Frontal cortex (tissue), 3 donors: ENCODE measurements at regions not wholly inside any gene's neighbourhood (a gene's known extent, or its start where the extent isn't known, plus 50 kb on each side); places are given as distances from the start of the nearest gene placed in this dataset.

Experiments used
- DNase-seq, 2 donors: peaks; one replicate each; pipeline ENCODE4 v3.0.0; 2012; ENCODE audit warnings: low spot score in 2 of 2
- FAIRE-seq: peaks from 2 replicates; lab custom pipeline; 2012; peaks lifted over from hg19 to GRCh38; lab: Jason Lieb, UNC
- donor health status: control.
- donor health status: control.
- donor health status: control.

GRCh38 chrX:113950081-113950678, 633.7 kb upstream of the HTR2C start:
- FAIRE-seq (no peak), DNase-seq (no peak)

GRCh38 chrX:113947548-113947947, 636.3 kb upstream of the HTR2C start:
- FAIRE-seq, result no peak
- no peak for DNase-seq

- no peak for DNase-seq
- FAIRE-seq, result no peak
Observed at GRCh38 chrX:113935518-113935917, 648.4 kb upstream of the HTR2C start.

GRCh38 chrX:113933931-113934330, 650.0 kb upstream of the HTR2C start:
- DNase-seq, result no peak
- FAIRE-seq, result no peak

- FAIRE-seq, result no peak
- DNase-seq, result no peak
Observed at GRCh38 chrX:113929004-113929403, 654.9 kb upstream of the HTR2C start.

GRCh38 chrX:113920661-113921060, 663.2 kb upstream of the HTR2C start:
- FAIRE-seq, result no peak

GRCh38 chrX:113919387-113919786, 664.5 kb upstream of the HTR2C start:
- no peak for FAIRE-seq

More at GRCh38 chrX:113920661-113921060, 663.2 kb upstream of the HTR2C start:
- no peak for DNase-seq

GRCh38 chrX:113906168-113906567, 677.7 kb upstream of the HTR2C start:
- no peak for FAIRE-seq
- no peak for DNase-seq

More at GRCh38 chrX:113919387-113919786, 664.5 kb upstream of the HTR2C start:
- DNase-seq, result no peak

GRCh38 chrX:113892891-113893290, 691.0 kb upstream of the HTR2C start:
- DNase-seq (no peak), FAIRE-seq (no peak)

GRCh38 chrX:113892401-113892800, 691.5 kb upstream of the HTR2C start:
- FAIRE-seq, result no peak
- no peak for DNase-seq

- FAIRE-seq, result no peak
Observed at GRCh38 chrX:113873056-113873455, 710.8 kb upstream of the HTR2C start.

GRCh38 chrX:113868711-113869110, 715.2 kb upstream of the HTR2C start:
- DNase-seq, result no peak
- no peak for FAIRE-seq

More at GRCh38 chrX:113873056-113873455, 710.8 kb upstream of the HTR2C start:
- DNase-seq, result no peak

- FAIRE-seq, result no peak
- no peak for DNase-seq
Observed at GRCh38 chrX:113868177-113868576, 715.7 kb upstream of the HTR2C start.

- FAIRE-seq, result no peak
- DNase-seq, result no peak
Observed at GRCh38 chrX:113849408-113849807, 734.5 kb upstream of the HTR2C start.

- FAIRE-seq, result no peak
- no peak for DNase-seq
Observed at GRCh38 chrX:113833096-113834055, 750.5 kb upstream of the HTR2C start.

- DNase-seq (no peak), FAIRE-seq (no peak)
Observed at GRCh38 chrX:113828470-113828869, 755.4 kb upstream of the HTR2C start.

GRCh38 chrX:113818346-113818745, 765.5 kb upstream of the HTR2C start:
- no peak for FAIRE-seq

GRCh38 chrX:113804819-113805218, 779.1 kb upstream of the HTR2C start:
- FAIRE-seq, result no peak
- DNase-seq, result no peak

More at GRCh38 chrX:113818346-113818745, 765.5 kb upstream of the HTR2C start:
- no peak for DNase-seq

- FAIRE-seq (no peak), DNase-seq (no peak)
Observed at GRCh38 chrX:113804291-113804690, 779.6 kb upstream of the HTR2C start.

GRCh38 chrX:113802837-113803236, 781.0 kb upstream of the HTR2C start:
- FAIRE-seq (no peak), DNase-seq (no peak)

- FAIRE-seq (no peak), DNase-seq (no peak)
Observed at GRCh38 chrX:113800955-113801354, 782.9 kb upstream of the HTR2C start.
